A673 (cell line): ENCODE measurements at regions not wholly inside any gene's neighbourhood (a gene's known extent, or its start where the extent isn't known, plus 50 kb on each side); places are given as distances from the start of the nearest gene placed in this dataset.

Source experiments
- EZH2 ChIP-seq: fragments of 200-600 bp; sonication (generic); IDR thresholded peaks from 2 replicates; pipeline ENCODE4 v1.6.1; 2017; ENCODE audit warnings: borderline replicate concordance, low read depth, mild to moderate bottlenecking, mixed read lengths, antibody characterized with exemption, low read length; ENCODE audit not compliant: poor library complexity, severe bottlenecking
- TF ChIP-seq, protein P1 (sequence below): fragments of 300-800, 200-600 bp; sonication (generic); conservative IDR thresholded peaks from 2 replicates; pipeline ENCODE4 v1.5.1; 2017; ENCODE audit warnings: low read depth, mild to moderate bottlenecking, antibody characterized with exemption, low read length, moderate library complexity, mixed read lengths

GRCh38 chr10:8346861-8347260, 292.4 kb downstream of the GATA3 start:
- TF ChIP-seq, protein P1, sequence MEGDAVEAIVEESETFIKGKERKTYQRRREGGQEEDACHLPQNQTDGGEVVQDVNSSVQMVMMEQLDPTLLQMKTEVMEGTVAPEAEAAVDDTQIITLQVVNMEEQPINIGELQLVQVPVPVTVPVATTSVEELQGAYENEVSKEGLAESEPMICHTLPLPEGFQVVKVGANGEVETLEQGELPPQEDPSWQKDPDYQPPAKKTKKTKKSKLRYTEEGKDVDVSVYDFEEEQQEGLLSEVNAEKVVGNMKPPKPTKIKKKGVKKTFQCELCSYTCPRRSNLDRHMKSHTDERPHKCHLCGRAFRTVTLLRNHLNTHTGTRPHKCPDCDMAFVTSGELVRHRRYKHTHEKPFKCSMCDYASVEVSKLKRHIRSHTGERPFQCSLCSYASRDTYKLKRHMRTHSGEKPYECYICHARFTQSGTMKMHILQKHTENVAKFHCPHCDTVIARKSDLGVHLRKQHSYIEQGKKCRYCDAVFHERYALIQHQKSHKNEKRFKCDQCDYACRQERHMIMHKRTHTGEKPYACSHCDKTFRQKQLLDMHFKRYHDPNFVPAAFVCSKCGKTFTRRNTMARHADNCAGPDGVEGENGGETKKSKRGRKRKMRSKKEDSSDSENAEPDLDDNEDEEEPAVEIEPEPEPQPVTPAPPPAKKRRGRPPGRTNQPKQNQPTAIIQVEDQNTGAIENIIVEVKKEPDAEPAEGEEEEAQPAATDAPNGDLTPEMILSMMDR = no peak
- no peak for TF ChIP-seq EZH2
